Neural cell (in vitro differentiated cells): ENCODE measurements at regions not wholly inside any gene's neighbourhood (a gene's known extent, or its start where the extent isn't known, plus 50 kb on each side); places are given as distances from the start of the nearest gene placed in this dataset.

Source experiments
- H2AFZ ChIP-seq: fragments of 200-600, 300-800 bp; sonication (generic), shearing (Covaris generic); 2 replicates; pipeline ENCODE4 v1.6.0; 2014; ENCODE audit warnings: low read depth, mild to moderate bottlenecking, antibody characterized with exemption, low read length, moderate library complexity
- H3F3A ChIP-seq: fragments of 200-600 bp; shearing (Covaris generic); 2 replicates; pipeline ENCODE4 v1.6.1; 2016; ENCODE audit warnings: mild to moderate bottlenecking, moderate library complexity, mixed read lengths, antibody characterized with exemption, low read length; ENCODE audit not compliant: insufficient read depth, poor library complexity, severe bottlenecking
- H3K27ac ChIP-seq: fragments of 200-600, 300-800 bp; sonication (generic), shearing (Covaris generic); 2 replicates; pipeline ENCODE4 v1.5.1; 2014; ENCODE audit warnings: mild to moderate bottlenecking, low read length, moderate library complexity
- H3K27me3 ChIP-seq: fragments of 300-800, 200-600 bp; sonication (generic), shearing (Covaris generic); 2 replicates; pipeline ENCODE4 v1.6.0; 2014; ENCODE audit warnings: mild to moderate bottlenecking, low read depth, low read length, moderate library complexity; ENCODE audit not compliant: insufficient read depth
- H3K36me3 ChIP-seq: fragments of 300-800, 200-600 bp; sonication (generic), shearing (Covaris generic); 2 replicates; pipeline ENCODE4 v1.5.1; 2014; ENCODE audit warnings: mild to moderate bottlenecking, antibody characterized with exemption, low read length, moderate library complexity; ENCODE audit not compliant: insufficient read depth
- H3K4me2 ChIP-seq: fragments of 300-800, 200-600 bp; sonication (generic), shearing (Covaris generic); 2 replicates; pipeline ENCODE4 v1.6.0; 2014; ENCODE audit warnings: mild to moderate bottlenecking, low read length
- H3K4me3 ChIP-seq: fragments of 300-800, 200-600 bp; sonication (generic), shearing (Covaris generic); 2 replicates; pipeline ENCODE4 v1.5.1; 2014; ENCODE audit warnings: mild to moderate bottlenecking, low read length, moderate library complexity
- H3K79me2 ChIP-seq: fragments of 200-600 bp; shearing (Covaris generic); replicated peaks from 2 replicates; pipeline ENCODE4 v1.6.0; 2014; ENCODE audit warnings: mild to moderate bottlenecking, low read length, moderate library complexity; ENCODE audit not compliant: insufficient read depth
- H3K9ac ChIP-seq: fragments of 300-800, 200-600 bp; sonication (generic), shearing (Covaris generic); 2 replicates; pipeline ENCODE4 v1.6.1; 2016; ENCODE audit warnings: mild to moderate bottlenecking, low read length, mixed read lengths
- H3K9me2 ChIP-seq: fragments of 200-600 bp; shearing (Covaris generic); 2 replicates; pipeline ENCODE4 v1.6.1; 2016; ENCODE audit warnings: mild to moderate bottlenecking, low read length, mixed read lengths; ENCODE audit not compliant: insufficient read depth
- H3K9me3 ChIP-seq: fragments of 200-600, 300-800 bp; sonication (generic), shearing (Covaris generic); 2 replicates; pipeline ENCODE4 v1.6.1; 2016; ENCODE audit warnings: mild to moderate bottlenecking, mixed run types, low read length, moderate library complexity, mixed read lengths
- H4K20me1 ChIP-seq: fragments of 200-600 bp; shearing (Covaris generic); 2 replicates; pipeline ENCODE4 v1.6.1; 2016; ENCODE audit warnings: mild to moderate bottlenecking, mixed run types; ENCODE audit not compliant: insufficient read depth
- EP300 ChIP-seq: fragments of 450-650 bp; conservative IDR thresholded peaks from 2 replicates; pipeline ENCODE4 v1.6.1; 2014; ENCODE audit warnings: antibody characterized with exemption, mild to moderate bottlenecking, moderate library complexity; ENCODE audit not compliant: poor library complexity, severe bottlenecking
- EZH2 ChIP-seq: fragments of 200-600, 300-800 bp; shearing (Covaris generic), sonication (generic); IDR thresholded peaks from 2 replicates; pipeline ENCODE4 v1.6.1; 2014; ENCODE audit warnings: antibody characterized with exemption, low read length, borderline replicate concordance, mild to moderate bottlenecking; ENCODE audit not compliant: insufficient read depth, poor library complexity, severe bottlenecking
- MXI1 ChIP-seq: fragments of 450-650 bp; conservative IDR thresholded peaks from 2 replicates; pipeline ENCODE4 v1.6.1; 2014; ENCODE audit warnings: antibody characterized with exemption, mild to moderate bottlenecking; ENCODE audit not compliant: poor library complexity, severe bottlenecking
- POLR2AphosphoS5 ChIP-seq: IDR thresholded peaks from 2 replicates; pipeline ENCODE4 v1.6.1; 2012
- RAD21 ChIP-seq: fragments of 450-650 bp; conservative IDR thresholded peaks from 2 replicates; pipeline ENCODE4 v1.6.1; 2014; ENCODE audit warnings: antibody characterized with exemption, mild to moderate bottlenecking, moderate library complexity
- SMC3 ChIP-seq: fragments of 450-650 bp; conservative IDR thresholded peaks from 2 replicates; pipeline ENCODE4 v1.6.1; 2014; ENCODE audit warnings: antibody characterized with exemption, mild to moderate bottlenecking, moderate library complexity; ENCODE audit not compliant: poor library complexity
- TAF1 ChIP-seq: IDR thresholded peaks from 2 replicates; pipeline ENCODE4 v1.6.1; 2012; ENCODE audit warnings: low read depth
- TF ChIP-seq, protein P1 (sequence below): IDR thresholded peaks from 2 replicates; pipeline ENCODE4 v1.6.1; 2012; ENCODE audit warnings: borderline replicate concordance
- TF ChIP-seq, protein P2 (sequence below): fragments of 450-650 bp; IDR thresholded peaks from 2 replicates; pipeline ENCODE4 v1.5.1; 2014; ENCODE audit warnings: antibody characterized with exemption, mild to moderate bottlenecking, moderate library complexity; ENCODE audit not compliant: poor library complexity, severe bottlenecking

DNA sequence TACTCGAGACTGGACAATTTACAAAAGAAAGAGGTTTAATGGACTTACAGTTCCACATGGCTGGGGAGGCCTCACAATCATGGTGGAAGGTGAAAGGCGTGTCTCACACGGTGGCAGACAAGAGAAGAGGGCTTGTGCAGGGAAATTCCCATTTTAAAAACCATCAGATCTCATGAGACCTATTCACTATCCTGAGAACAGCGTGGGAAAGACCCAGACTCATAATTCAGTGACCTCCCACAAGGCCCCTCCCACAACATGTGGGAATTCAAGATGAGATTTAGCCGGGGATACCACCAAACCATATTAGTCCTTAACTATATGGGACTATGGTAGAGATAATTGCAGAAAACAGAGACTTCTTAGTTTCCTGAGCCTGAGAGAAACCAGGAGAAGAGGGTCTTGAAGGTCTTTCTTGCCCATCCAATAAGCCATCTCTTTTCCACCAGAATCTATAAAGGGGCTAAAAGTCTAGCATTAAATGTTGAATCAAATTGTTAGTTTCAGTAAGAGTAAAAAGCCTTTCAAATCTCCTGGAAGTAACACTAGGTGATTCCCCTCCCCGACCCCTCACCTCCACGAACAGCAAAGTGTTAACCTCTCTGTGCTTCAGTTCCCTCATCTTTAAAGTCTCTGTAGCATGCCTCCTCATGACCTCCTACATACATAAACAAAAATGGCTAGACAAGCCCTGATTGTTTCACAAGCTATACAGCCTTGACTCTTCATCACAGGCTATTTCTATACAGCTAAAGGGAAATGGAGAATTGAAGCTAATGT is 259.1 kb downstream of the TMEM167A start:
- H3K36me3 ChIP-seq: no peaks in the 10 kb centered on the region
- no peak overlapping the region for H3K9ac ChIP-seq
- no peak overlapping the region for H2AFZ ChIP-seq

DNA sequence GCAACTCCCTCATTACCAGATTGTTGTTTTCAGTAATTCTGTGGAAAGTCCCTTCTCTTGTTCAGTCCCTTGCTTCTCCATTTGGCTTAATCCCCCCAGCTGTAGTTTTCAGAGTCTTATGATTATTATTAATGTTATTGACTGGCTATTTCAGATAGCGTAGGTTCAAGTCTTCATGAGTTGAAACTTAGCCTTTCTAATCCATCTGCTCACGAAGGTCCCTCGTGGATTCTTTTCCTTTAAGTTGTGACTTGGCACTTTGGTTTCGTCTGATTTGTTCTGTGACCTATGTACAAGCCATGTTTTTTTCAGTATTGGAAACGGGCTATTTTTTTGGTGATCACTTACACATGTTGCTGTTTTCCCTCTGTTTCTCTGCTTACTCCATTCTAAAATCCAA is 260.3 kb downstream of the TMEM167A start:
- H3K36me3 ChIP-seq: no peaks in the 10 kb centered on the region
- no peak overlapping the region for H3K27ac ChIP-seq
- H3K9ac ChIP-seq: no peak overlapping the region
- no peaks in the 10 kb centered on the region for H3K79me2 ChIP-seq
- peaks cover 4% of the 10 kb centered on the region for H3F3A ChIP-seq
- H3K27me3 ChIP-seq: no peaks in the 10 kb centered on the region
- no peaks in the 10 kb centered on the region for H4K20me1 ChIP-seq
- H3K4me2 ChIP-seq: no peak overlapping the region
- H3K9me3 ChIP-seq: no peaks in the 10 kb centered on the region
- H3K9me2 ChIP-seq: no peaks in the 10 kb centered on the region
- TF ChIP-seq, protein P1, sequence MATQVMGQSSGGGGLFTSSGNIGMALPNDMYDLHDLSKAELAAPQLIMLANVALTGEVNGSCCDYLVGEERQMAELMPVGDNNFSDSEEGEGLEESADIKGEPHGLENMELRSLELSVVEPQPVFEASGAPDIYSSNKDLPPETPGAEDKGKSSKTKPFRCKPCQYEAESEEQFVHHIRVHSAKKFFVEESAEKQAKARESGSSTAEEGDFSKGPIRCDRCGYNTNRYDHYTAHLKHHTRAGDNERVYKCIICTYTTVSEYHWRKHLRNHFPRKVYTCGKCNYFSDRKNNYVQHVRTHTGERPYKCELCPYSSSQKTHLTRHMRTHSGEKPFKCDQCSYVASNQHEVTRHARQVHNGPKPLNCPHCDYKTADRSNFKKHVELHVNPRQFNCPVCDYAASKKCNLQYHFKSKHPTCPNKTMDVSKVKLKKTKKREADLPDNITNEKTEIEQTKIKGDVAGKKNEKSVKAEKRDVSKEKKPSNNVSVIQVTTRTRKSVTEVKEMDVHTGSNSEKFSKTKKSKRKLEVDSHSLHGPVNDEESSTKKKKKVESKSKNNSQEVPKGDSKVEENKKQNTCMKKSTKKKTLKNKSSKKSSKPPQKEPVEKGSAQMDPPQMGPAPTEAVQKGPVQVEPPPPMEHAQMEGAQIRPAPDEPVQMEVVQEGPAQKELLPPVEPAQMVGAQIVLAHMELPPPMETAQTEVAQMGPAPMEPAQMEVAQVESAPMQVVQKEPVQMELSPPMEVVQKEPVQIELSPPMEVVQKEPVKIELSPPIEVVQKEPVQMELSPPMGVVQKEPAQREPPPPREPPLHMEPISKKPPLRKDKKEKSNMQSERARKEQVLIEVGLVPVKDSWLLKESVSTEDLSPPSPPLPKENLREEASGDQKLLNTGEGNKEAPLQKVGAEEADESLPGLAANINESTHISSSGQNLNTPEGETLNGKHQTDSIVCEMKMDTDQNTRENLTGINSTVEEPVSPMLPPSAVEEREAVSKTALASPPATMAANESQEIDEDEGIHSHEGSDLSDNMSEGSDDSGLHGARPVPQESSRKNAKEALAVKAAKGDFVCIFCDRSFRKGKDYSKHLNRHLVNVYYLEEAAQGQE: no peak
- TF ChIP-seq POLR2AphosphoS5 (no peak), EZH2 (no peak), EP300 (no peak), TAF1 (no peak), SMC3 (no peak), RAD21 (no peak), MXI1 (no peak)
- TF ChIP-seq, protein P2, sequence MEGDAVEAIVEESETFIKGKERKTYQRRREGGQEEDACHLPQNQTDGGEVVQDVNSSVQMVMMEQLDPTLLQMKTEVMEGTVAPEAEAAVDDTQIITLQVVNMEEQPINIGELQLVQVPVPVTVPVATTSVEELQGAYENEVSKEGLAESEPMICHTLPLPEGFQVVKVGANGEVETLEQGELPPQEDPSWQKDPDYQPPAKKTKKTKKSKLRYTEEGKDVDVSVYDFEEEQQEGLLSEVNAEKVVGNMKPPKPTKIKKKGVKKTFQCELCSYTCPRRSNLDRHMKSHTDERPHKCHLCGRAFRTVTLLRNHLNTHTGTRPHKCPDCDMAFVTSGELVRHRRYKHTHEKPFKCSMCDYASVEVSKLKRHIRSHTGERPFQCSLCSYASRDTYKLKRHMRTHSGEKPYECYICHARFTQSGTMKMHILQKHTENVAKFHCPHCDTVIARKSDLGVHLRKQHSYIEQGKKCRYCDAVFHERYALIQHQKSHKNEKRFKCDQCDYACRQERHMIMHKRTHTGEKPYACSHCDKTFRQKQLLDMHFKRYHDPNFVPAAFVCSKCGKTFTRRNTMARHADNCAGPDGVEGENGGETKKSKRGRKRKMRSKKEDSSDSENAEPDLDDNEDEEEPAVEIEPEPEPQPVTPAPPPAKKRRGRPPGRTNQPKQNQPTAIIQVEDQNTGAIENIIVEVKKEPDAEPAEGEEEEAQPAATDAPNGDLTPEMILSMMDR: no peak
- no peak overlapping the region for H2AFZ ChIP-seq
- no peak overlapping the region for H3K4me3 ChIP-seq

More for the DNA sequence above, 259.1 kb downstream of the TMEM167A start:
- no peaks in the 10 kb centered on the region for H3F3A ChIP-seq
- H3K9me2 ChIP-seq: no peaks in the 10 kb centered on the region
- TF ChIP-seq TAF1: no peak
- TF ChIP-seq RAD21: no peak
- no peak for TF ChIP-seq EZH2
- TF ChIP-seq, protein P2: no peak
- no peak for TF ChIP-seq EP300
- TF ChIP-seq SMC3: no peak
- no peak for TF ChIP-seq MXI1
- TF ChIP-seq, protein P1: no peak
- TF ChIP-seq POLR2AphosphoS5: no peak
- H3K27ac ChIP-seq: no peak overlapping the region
- H4K20me1 ChIP-seq: no peaks in the 10 kb centered on the region
- H3K4me2 ChIP-seq: no peak overlapping the region
- no peaks in the 10 kb centered on the region for H3K9me3 ChIP-seq
- no peaks in the 10 kb centered on the region for H3K79me2 ChIP-seq
- H3K27me3 ChIP-seq: no peaks in the 10 kb centered on the region
- no peak overlapping the region for H3K4me3 ChIP-seq
